Fibroblast of lung (primary cell): ENCODE measurements at regions not wholly inside any gene's neighbourhood (a gene's known extent, or its start where the extent isn't known, plus 50 kb on each side); places are given as distances from the start of the nearest gene placed in this dataset.

Experiments
- DNase-seq, 2 donors: peaks; one replicate each; pipeline versions ENCODE4 v3.0.0 to v3.0.0-alpha.2; 2010; ENCODE audit warnings: low read depth in 2 of 2
- H2AFZ ChIP-seq: 2 replicates; pipeline ENCODE4 v1.5.1; 2012; ENCODE audit warnings: low read length, control low read depth, inconsistent platforms
- H3K27ac ChIP-seq: 2 replicates; pipeline ENCODE4 v1.5.1; 2011; ENCODE audit warnings: low read length, control low read depth; ENCODE audit not compliant: insufficient read depth
- H3K27me3 ChIP-seq: 2 replicates; pipeline ENCODE4 v1.5.1; 2011; ENCODE audit warnings: mild to moderate bottlenecking, low read length; ENCODE audit not compliant: control insufficient read depth, insufficient read depth
- H3K36me3 ChIP-seq: 2 replicates; pipeline ENCODE4 v1.5.1; 2011; ENCODE audit warnings: low read length; ENCODE audit not compliant: control insufficient read depth, insufficient read depth
- H3K4me1 ChIP-seq: 2 replicates; pipeline ENCODE4 v1.5.1; 2011; ENCODE audit warnings: low read length; ENCODE audit not compliant: control insufficient read depth, insufficient read depth; ENCODE audit errors: extremely low read depth
- H3K4me2 ChIP-seq: 2 replicates; pipeline ENCODE4 v1.5.1; 2011; ENCODE audit warnings: low read length, control low read depth; ENCODE audit not compliant: insufficient read depth; ENCODE audit errors: extremely low read depth
- H3K4me3 ChIP-seq, 4 experiments: fragments of 200-600 bp in 1 of 4; sonication (generic) in 1 of 4; replicated peaks in 1 of 4; 2 replicates each; pipeline ENCODE4 v1.5.1; 2011 to 2016; ENCODE audit warnings: low read length in 4 of 4, low read depth in 3 of 4, mild to moderate bottlenecking in 3 of 4, control low read depth in 2 of 4, inconsistent platforms in 1 of 4, mixed read lengths in 1 of 4; ENCODE audit not compliant: insufficient read depth in 1 of 4; ENCODE audit errors: control extremely low read depth in 1 of 4
- H3K79me2 ChIP-seq: 2 replicates; pipeline ENCODE4 v1.5.1; 2012; ENCODE audit warnings: mild to moderate bottlenecking, low read length, inconsistent platforms; ENCODE audit not compliant: control insufficient read depth, insufficient read depth
- H3K9ac ChIP-seq: 2 replicates; pipeline ENCODE4 v1.5.1; 2011; ENCODE audit warnings: mild to moderate bottlenecking, low read length, control low read depth; ENCODE audit not compliant: insufficient read depth
- H3K9me3 ChIP-seq: 2 replicates; pipeline ENCODE4 v1.5.1; 2012; ENCODE audit warnings: low read depth, low read length; ENCODE audit not compliant: control insufficient read depth, insufficient read depth
- H4K20me1 ChIP-seq: 2 replicates; pipeline ENCODE4 v1.5.1; 2011; ENCODE audit warnings: low read length; ENCODE audit not compliant: control insufficient read depth, insufficient read depth; ENCODE audit errors: extremely low read depth
- CTCF ChIP-seq, 2 donors: IDR thresholded peaks in 1 of 2; conservative IDR thresholded peaks in 1 of 2; 1 replicate in 1 of 2; 2 replicates in 1 of 2; pipeline ENCODE4 v1.5.1; 2011 to 2012; ENCODE audit warnings: low read length in 2 of 2, control low read depth in 1 of 2, inconsistent platforms in 1 of 2, low read depth in 1 of 2, mild to moderate bottlenecking in 1 of 2
- EZH2 ChIP-seq: IDR thresholded peaks from 2 replicates; pipeline ENCODE4 v1.5.1; 2012; ENCODE audit warnings: low read length, control low read depth, mild to moderate bottlenecking; ENCODE audit errors: missing control alignments

- Histone ChIP-seq H3K9ac (no peak overlapping the region), H3K4me1 (no peaks in the 10 kb centered on the region), H4K20me1 (no peaks in the 10 kb centered on the region), H3K27ac (no peak overlapping the region), H3K79me2 (no peaks in the 10 kb centered on the region), H3K4me3 (no peak overlapping the region), H3K9me3 (no peaks in the 10 kb centered on the region), H3K36me3 (no peaks in the 10 kb centered on the region), H3K27me3 (no peaks in the 10 kb centered on the region), H2AFZ (no peak overlapping the region), H3K4me2 (no peak overlapping the region)
- no peak for DNase-seq
- no peak for TF ChIP-seq EZH2
These were observed 239.9 kb downstream of the PCDH10 start for GRCh38 chr4:133389029-133389428.

- H3K79me2 ChIP-seq: no peaks in the 10 kb centered on the region
- no peak overlapping the region for H3K27ac ChIP-seq
- no peaks in the 10 kb centered on the region for H3K27me3 ChIP-seq
- H3K4me2 ChIP-seq: no peak overlapping the region
- H3K9ac ChIP-seq: no peak overlapping the region
- no peak for TF ChIP-seq EZH2
- TF ChIP-seq CTCF (conservative IDR thresholded peaks at IDR 0.05 in 1 of 2, IDR thresholded peaks at IDR 0.05 in 1 of 2; ENCODE audit: low read depth in 1 of 2, low read length in 2 of 2): no peak
- no peaks in the 10 kb centered on the region for H3K36me3 ChIP-seq
- no peak overlapping the region for H3K4me3 ChIP-seq
- no peaks in the 10 kb centered on the region for H3K9me3 ChIP-seq
- peak in 1 of 2 donors; percentile 2 for DNase-seq
- H2AFZ ChIP-seq: no peak overlapping the region
- no peaks in the 10 kb centered on the region for H3K4me1 ChIP-seq
- no peaks in the 10 kb centered on the region for H4K20me1 ChIP-seq
These were observed 236.3 kb downstream of the PCDH10 start for GRCh38 chr4:133385161-133385954.

GRCh38 chr4:133379681-133380438 lies 230.8 kb downstream of the PCDH10 start:
- DNase-seq: no peak
- no peaks in the 10 kb centered on the region for H3K4me1 ChIP-seq
- TF ChIP-seq CTCF (conservative IDR thresholded peaks at IDR 0.05 in 1 of 2, IDR thresholded peaks at IDR 0.05 in 1 of 2; ENCODE audit: low read depth in 1 of 2, low read length in 2 of 2): no peak
- no peak for TF ChIP-seq EZH2

More at GRCh38 chr4:133379681-133380438, 230.8 kb downstream of the PCDH10 start:
- no peaks in the 10 kb centered on the region for H3K27me3 ChIP-seq
- no peak overlapping the region for H3K4me2 ChIP-seq
- no peak overlapping the region for H3K4me3 ChIP-seq
- H3K9me3 ChIP-seq: no peaks in the 10 kb centered on the region
- H4K20me1 ChIP-seq: no peaks in the 10 kb centered on the region
- H2AFZ ChIP-seq: no peak overlapping the region
- no peak overlapping the region for H3K27ac ChIP-seq
- H3K79me2 ChIP-seq: no peaks in the 10 kb centered on the region
- H3K36me3 ChIP-seq: no peaks in the 10 kb centered on the region
- H3K9ac ChIP-seq: no peak overlapping the region
